ENCODE measurements at regions not wholly inside any gene's neighbourhood (a gene's known extent, or its start where the extent isn't known, plus 50 kb on each side); places are given as distances from the start of the nearest gene placed in this dataset.

GRCh38 chr11:128310005-128310404 is 277.4 kb downstream of the ETS1 start:
- H3K4me1 Mint-ChIP-seq (ENCODE audit: low read depth): peaks cover 79% of the 10 kb centered on the region
- peaks cover 18% of the 10 kb centered on the region for H3K9me3 Mint-ChIP-seq
- POLR2A ChIA-PET: interaction anchor here (0.6 to 1.3 kb wide), 4 partner anchors 8 to 420 kb away, joined by 3 to 5 read pairs (median 4); no protein-coding TSS in a partner anchor
- no peak for TF ChIP-seq CTCF (IDR thresholded peaks at IDR 0.05)
- intact Hi-C loops (cut with micrococcal nuclease): no loop called here
- peak overlapping the region; percentile 85 for H3K27ac Mint-ChIP-seq
- no peak overlapping the region for H3K4me3 Mint-ChIP-seq
- DNase-seq: no peak
- CTCF ChIA-PET: interaction anchor here (1.2 to 1.8 kb wide), 3 partner anchors 8 to 27 kb away, joined by 3 to 4 read pairs (median 3); no protein-coding TSS in a partner anchor
- H3K27me3 Mint-ChIP-seq: no peaks in the 10 kb centered on the region
- peaks cover 31% of the 10 kb centered on the region for H3K36me3 Mint-ChIP-seq (ENCODE audit: low read depth)
- no peak for ATAC-seq

GRCh38 chr11:128308794-128309193 is 278.6 kb downstream of the ETS1 start:
- no peak for ATAC-seq
- Mint-ChIP-seq H3K9me3 (peaks cover 8% of the 10 kb centered on the region), H3K36me3 (ENCODE audit: low read depth) (peaks cover 26% of the 10 kb centered on the region), H3K27me3 (no peaks in the 10 kb centered on the region), H3K4me3 (no peak overlapping the region), H3K4me1 (ENCODE audit: low read depth) (peaks cover 85% of the 10 kb centered on the region), H3K27ac (no peak overlapping the region)
- intact Hi-C loops (cut with micrococcal nuclease): no loop called here
- no peak for DNase-seq
- ChIA-PET POLR2A (interaction anchor here (0.9 to 1.4 kb wide), 4 partner anchors 9 to 114 kb away, joined by 3 to 5 read pairs (median 4); no protein-coding TSS in a partner anchor), CTCF (interaction anchor here (1.2 to 2.6 kb wide), 5 partner anchors 9 to 28 kb away, joined by 3 to 12 read pairs (median 4); no protein-coding TSS in a partner anchor)
- no peak for TF ChIP-seq CTCF (IDR thresholded peaks at IDR 0.05)

GRCh38 chr11:128305588-128305987 is 281.8 kb downstream of the ETS1 start:
- no peak for ATAC-seq
- Mint-ChIP-seq H3K4me1 (ENCODE audit: low read depth) (peaks cover 77% of the 10 kb centered on the region), H3K4me3 (peak overlapping the region; percentile 38)

GRCh38 chr11:128304666-128305485 is 282.5 kb downstream of the ETS1 start:
- TF ChIP-seq CTCF (IDR thresholded peaks at IDR 0.05): no peak
- POLR2A ChIA-PET: interaction anchor here (0.6 to 2.7 kb wide), 15 partner anchors 10 to 320 kb away, joined by 3 to 12 read pairs (median 3); no protein-coding TSS in a partner anchor
- Mint-ChIP-seq H3K27ac (peak overlapping the region; percentile 90), H3K4me3 (peak overlapping the region; percentile 38), H3K36me3 (ENCODE audit: low read depth) (peaks cover 17% of the 10 kb centered on the region), H3K9me3 (peaks cover 3% of the 10 kb centered on the region), H3K27me3 (no peaks in the 10 kb centered on the region), H3K4me1 (ENCODE audit: low read depth) (peaks cover 77% of the 10 kb centered on the region)
- CTCF ChIA-PET: interaction anchor here (0.9 to 2.1 kb wide), 5 partner anchors 10 to 175 kb away, joined by 3 to 13 read pairs (median 4); no protein-coding TSS in a partner anchor
- ATAC-seq: peak; percentile 5
- intact Hi-C loops (cut with micrococcal nuclease): loop anchor here (1.0 kb wide), 1 partner anchor 18 kb away; no protein-coding TSS in a partner anchor
- DNase-seq: no peak

More at GRCh38 chr11:128305588-128305987, 281.8 kb downstream of the ETS1 start:
- POLR2A ChIA-PET: interaction anchor here (0.5 to 2.7 kb wide), 9 partner anchors 12 to 319 kb away, joined by 3 to 12 read pairs (median 6); no protein-coding TSS in a partner anchor
- no peak for TF ChIP-seq CTCF (IDR thresholded peaks at IDR 0.05)
- peaks cover 13% of the 10 kb centered on the region for H3K36me3 Mint-ChIP-seq (ENCODE audit: low read depth)
- no peak for DNase-seq
- CTCF ChIA-PET: interaction anchor here (0.9 to 2.1 kb wide), 5 partner anchors 10 to 18 kb away, joined by 3 to 13 read pairs (median 4); no protein-coding TSS in a partner anchor
- H3K9me3 Mint-ChIP-seq: peaks cover 3% of the 10 kb centered on the region
- H3K27me3 Mint-ChIP-seq: no peaks in the 10 kb centered on the region
- H3K27ac Mint-ChIP-seq: peak overlapping the region; percentile 90
- intact Hi-C loops (cut with micrococcal nuclease): loop anchor here (1.0 kb wide), 1 partner anchor 18 kb away; no protein-coding TSS in a partner anchor
